ENCODE measurements at regions not wholly inside any gene's neighbourhood (a gene's known extent, or its start where the extent isn't known, plus 50 kb on each side); places are given as distances from the start of the nearest gene placed in this dataset.
"Not testable (repeated sequence)": the region's sequence is repeated elsewhere in the genome, so short reads cannot be mapped to it uniquely, and the experiment has no call there.

GRCh38 chr5:6548756-6549285 is 84.0 kb downstream of the NSUN2 start:
- intact Hi-C loops (cut with DNase I), result no loop called here
- H3K36me3 ChIP-seq (ENCODE audit: control insufficient read depth in 2 of 3, insufficient read depth in 3 of 3, low read length in 3 of 3), result no peaks in the 10 kb centered on the region
- H3K4me3 ChIP-seq (ENCODE audit: low read length in 3 of 3), result no peak overlapping the region
- no peaks in the 10 kb centered on the region for H3K9me3 ChIP-seq (ENCODE audit: control insufficient read depth in 2 of 3, insufficient read depth in 1 of 3, low read length in 3 of 3)
- FAIRE-seq (no peak), DNase-seq (peak in 1 of 5 donors; percentile 1)
- H3K27me3 ChIP-seq (ENCODE audit: control insufficient read depth, insufficient read depth, low read length), result no peaks in the 10 kb centered on the region
- H3K9ac ChIP-seq (ENCODE audit: low read length in 3 of 3), result no peak overlapping the region
- TF ChIP-seq, protein P1, sequence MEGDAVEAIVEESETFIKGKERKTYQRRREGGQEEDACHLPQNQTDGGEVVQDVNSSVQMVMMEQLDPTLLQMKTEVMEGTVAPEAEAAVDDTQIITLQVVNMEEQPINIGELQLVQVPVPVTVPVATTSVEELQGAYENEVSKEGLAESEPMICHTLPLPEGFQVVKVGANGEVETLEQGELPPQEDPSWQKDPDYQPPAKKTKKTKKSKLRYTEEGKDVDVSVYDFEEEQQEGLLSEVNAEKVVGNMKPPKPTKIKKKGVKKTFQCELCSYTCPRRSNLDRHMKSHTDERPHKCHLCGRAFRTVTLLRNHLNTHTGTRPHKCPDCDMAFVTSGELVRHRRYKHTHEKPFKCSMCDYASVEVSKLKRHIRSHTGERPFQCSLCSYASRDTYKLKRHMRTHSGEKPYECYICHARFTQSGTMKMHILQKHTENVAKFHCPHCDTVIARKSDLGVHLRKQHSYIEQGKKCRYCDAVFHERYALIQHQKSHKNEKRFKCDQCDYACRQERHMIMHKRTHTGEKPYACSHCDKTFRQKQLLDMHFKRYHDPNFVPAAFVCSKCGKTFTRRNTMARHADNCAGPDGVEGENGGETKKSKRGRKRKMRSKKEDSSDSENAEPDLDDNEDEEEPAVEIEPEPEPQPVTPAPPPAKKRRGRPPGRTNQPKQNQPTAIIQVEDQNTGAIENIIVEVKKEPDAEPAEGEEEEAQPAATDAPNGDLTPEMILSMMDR (IDR thresholded peaks at IDR 0.05; ENCODE audit: borderline replicate concordance, extremely low read depth, insufficient read depth), result no peak
- H3K27ac ChIP-seq (ENCODE audit: low read depth in 2 of 2, low read length in 2 of 2), result no peak overlapping the region
- no peaks in the 10 kb centered on the region for H3K4me1 ChIP-seq (ENCODE audit: control insufficient read depth in 2 of 3, insufficient read depth in 2 of 3, low read depth in 1 of 3, low read length in 3 of 3)

DNA sequence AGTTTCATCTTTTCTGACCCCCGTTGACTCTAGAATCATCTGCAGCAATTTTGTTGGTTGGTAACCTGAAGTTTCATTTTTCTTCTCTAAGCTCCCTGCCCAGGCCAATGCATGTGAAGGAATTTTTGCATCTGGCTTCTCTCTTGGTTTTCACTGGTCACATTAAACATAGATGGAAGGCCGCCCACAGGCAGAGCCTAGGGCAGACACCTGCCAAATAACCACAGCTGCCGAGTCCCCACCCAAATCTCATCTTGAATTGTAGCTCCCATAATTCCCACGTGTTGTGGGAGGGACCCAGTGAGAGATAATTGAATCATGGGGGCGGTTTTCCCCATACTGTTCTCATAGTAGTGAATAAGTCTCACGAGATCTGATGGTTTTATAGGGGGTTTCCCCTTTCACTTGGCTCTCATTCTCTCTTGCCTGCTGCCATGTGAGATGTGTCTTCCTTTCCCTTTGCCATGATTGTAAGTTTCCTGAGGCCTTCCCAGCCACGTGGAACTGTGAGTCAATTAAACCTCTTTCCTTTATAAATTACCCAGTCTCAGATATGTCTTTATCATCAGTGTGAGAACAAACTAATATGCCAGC is 84.8 kb downstream of the NSUN2 start:
- H3K36me3 ChIP-seq (ENCODE audit: control insufficient read depth in 2 of 3, insufficient read depth in 3 of 3, low read length in 3 of 3); H3K4me3 ChIP-seq (ENCODE audit: low read length in 3 of 3); H3K27me3 ChIP-seq (ENCODE audit: control insufficient read depth, insufficient read depth, low read length); H3K4me1 ChIP-seq (ENCODE audit: control insufficient read depth in 2 of 3, insufficient read depth in 2 of 3, low read depth in 1 of 3, low read length in 3 of 3); FAIRE-seq; H3K9ac ChIP-seq (ENCODE audit: low read length in 3 of 3); H3K27ac ChIP-seq (ENCODE audit: low read depth in 2 of 2, low read length in 2 of 2); DNase-seq; intact Hi-C loops (cut with DNase I); H3K9me3 ChIP-seq (ENCODE audit: control insufficient read depth in 2 of 3, insufficient read depth in 1 of 3, low read length in 3 of 3): not testable (repeated sequence)

GRCh38 chr5:6547498-6547897 is 85.3 kb downstream of the NSUN2 start:
- Histone ChIP-seq H3K9ac (ENCODE audit: low read length in 3 of 3) (no peak overlapping the region), H3K27ac (ENCODE audit: low read depth in 2 of 2, low read length in 2 of 2) (no peak overlapping the region), H3K27me3 (ENCODE audit: control insufficient read depth, insufficient read depth, low read length) (no peaks in the 10 kb centered on the region), H3K4me3 (ENCODE audit: low read length in 3 of 3) (no peak overlapping the region), H3K4me1 (ENCODE audit: control insufficient read depth in 2 of 3, insufficient read depth in 2 of 3, low read depth in 1 of 3, low read length in 3 of 3) (no peaks in the 10 kb centered on the region), H3K36me3 (ENCODE audit: control insufficient read depth in 2 of 3, insufficient read depth in 3 of 3, low read length in 3 of 3) (no peaks in the 10 kb centered on the region), H3K9me3 (ENCODE audit: control insufficient read depth in 2 of 3, insufficient read depth in 1 of 3, low read length in 3 of 3) (no peaks in the 10 kb centered on the region)
- FAIRE-seq, result no peak
- intact Hi-C loops (cut with DNase I), result no loop called here
- no peak for DNase-seq
- TF ChIP-seq, protein P1 (IDR thresholded peaks at IDR 0.05; ENCODE audit: borderline replicate concordance, extremely low read depth, insufficient read depth), result no peak

- Histone ChIP-seq H3K4me3 (ENCODE audit: low read length in 3 of 3) (no peak overlapping the region), H3K9me3 (ENCODE audit: control insufficient read depth in 2 of 3, insufficient read depth in 1 of 3, low read length in 3 of 3) (no peaks in the 10 kb centered on the region), H3K27me3 (ENCODE audit: control insufficient read depth, insufficient read depth, low read length) (no peaks in the 10 kb centered on the region), H3K9ac (ENCODE audit: low read length in 3 of 3) (no peak overlapping the region), H3K27ac (ENCODE audit: low read depth in 2 of 2, low read length in 2 of 2) (no peak overlapping the region), H3K4me1 (ENCODE audit: control insufficient read depth in 2 of 3, insufficient read depth in 2 of 3, low read depth in 1 of 3, low read length in 3 of 3) (no peaks in the 10 kb centered on the region), H3K36me3 (ENCODE audit: control insufficient read depth in 2 of 3, insufficient read depth in 3 of 3, low read length in 3 of 3) (no peaks in the 10 kb centered on the region)
- intact Hi-C loops (cut with DNase I), result no loop called here
- DNase-seq (peak in 2 of 5 donors; percentile 1 to 3), FAIRE-seq (no peak)
- TF ChIP-seq, protein P1 (IDR thresholded peaks at IDR 0.05; ENCODE audit: borderline replicate concordance, extremely low read depth, insufficient read depth), result no peak
These were observed 86.8 kb downstream of the NSUN2 start for GRCh38 chr5:6545770-6546690.

Measured in kidney (tissue), 13 donors.